ENCODE measurements at regions not wholly inside any gene's neighbourhood (a gene's known extent, or its start where the extent isn't known, plus 50 kb on each side); places are given as distances from the start of the nearest gene placed in this dataset.

DNA sequence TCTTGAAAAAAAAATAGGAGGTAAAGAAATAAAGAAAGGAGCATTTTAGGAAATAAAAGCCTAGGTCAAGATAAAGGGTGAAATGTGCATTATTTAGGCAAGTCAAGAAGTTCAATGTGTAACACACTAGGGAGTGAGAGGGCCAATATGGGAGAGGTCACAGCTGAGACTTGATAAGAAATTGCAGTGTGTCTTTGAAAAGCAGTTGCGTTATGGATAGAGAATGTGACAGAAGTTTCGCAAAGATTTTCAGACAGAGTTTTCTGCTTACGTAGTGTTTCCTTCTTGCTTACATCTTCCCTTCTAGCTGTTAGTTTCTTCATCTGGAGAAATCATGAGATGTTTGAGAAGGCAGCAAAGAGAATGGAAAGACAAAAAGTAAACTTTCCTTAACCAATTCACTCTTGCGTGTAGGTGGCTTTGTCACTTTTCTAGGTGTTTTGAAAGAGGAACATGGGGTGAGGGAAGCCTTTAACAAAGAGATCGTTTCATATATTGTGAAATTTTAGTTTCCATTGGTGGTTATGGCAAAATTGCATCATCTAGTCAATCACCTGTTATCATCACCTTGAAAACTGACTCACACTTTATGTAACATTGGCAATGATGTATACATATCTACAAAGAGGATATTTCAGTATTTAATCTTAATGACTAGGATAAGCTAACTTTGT is 975.5 kb downstream of the OLFM4 start:
- DNase-seq, result no peak
- Histone ChIP-seq H3K4me1 (no peaks in the 10 kb centered on the region), H3K4me3 (no peak overlapping the region), H3K27ac (no peak overlapping the region), H3K27me3 (no peaks in the 10 kb centered on the region), H3K9me3 (no peaks in the 10 kb centered on the region), H3K36me3 (no peaks in the 10 kb centered on the region)
- TF ChIP-seq, protein P1, sequence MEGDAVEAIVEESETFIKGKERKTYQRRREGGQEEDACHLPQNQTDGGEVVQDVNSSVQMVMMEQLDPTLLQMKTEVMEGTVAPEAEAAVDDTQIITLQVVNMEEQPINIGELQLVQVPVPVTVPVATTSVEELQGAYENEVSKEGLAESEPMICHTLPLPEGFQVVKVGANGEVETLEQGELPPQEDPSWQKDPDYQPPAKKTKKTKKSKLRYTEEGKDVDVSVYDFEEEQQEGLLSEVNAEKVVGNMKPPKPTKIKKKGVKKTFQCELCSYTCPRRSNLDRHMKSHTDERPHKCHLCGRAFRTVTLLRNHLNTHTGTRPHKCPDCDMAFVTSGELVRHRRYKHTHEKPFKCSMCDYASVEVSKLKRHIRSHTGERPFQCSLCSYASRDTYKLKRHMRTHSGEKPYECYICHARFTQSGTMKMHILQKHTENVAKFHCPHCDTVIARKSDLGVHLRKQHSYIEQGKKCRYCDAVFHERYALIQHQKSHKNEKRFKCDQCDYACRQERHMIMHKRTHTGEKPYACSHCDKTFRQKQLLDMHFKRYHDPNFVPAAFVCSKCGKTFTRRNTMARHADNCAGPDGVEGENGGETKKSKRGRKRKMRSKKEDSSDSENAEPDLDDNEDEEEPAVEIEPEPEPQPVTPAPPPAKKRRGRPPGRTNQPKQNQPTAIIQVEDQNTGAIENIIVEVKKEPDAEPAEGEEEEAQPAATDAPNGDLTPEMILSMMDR (IDR thresholded peaks at IDR 0.05), result no peak

DNA sequence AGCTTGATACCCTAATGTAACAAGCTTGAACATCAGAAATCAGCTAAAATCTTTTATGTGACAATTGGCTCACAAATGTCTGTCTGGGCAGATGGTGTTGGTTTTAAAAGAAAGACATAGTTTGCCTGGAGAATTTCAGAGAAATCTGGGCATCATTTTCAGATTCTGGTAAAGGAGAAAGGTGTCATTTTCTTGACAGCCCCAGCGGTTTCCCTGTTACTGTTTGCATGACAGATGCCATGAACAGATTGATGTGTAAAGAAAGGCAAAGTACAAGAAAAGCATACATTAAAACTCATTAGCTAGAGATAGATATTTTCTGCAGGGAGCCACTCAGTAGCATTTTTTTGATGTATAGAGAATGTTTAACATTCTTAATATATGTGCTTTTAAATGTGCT is 987.9 kb downstream of the OLFM4 start:
- DNase-seq, result no peak
- TF ChIP-seq POLR2A (IDR thresholded peaks at IDR 0.05), result no peak
- TF ChIP-seq, protein P1 (IDR thresholded peaks at IDR 0.05), result no peak
- H3K4me3 ChIP-seq, result no peak overlapping the region

DNA sequence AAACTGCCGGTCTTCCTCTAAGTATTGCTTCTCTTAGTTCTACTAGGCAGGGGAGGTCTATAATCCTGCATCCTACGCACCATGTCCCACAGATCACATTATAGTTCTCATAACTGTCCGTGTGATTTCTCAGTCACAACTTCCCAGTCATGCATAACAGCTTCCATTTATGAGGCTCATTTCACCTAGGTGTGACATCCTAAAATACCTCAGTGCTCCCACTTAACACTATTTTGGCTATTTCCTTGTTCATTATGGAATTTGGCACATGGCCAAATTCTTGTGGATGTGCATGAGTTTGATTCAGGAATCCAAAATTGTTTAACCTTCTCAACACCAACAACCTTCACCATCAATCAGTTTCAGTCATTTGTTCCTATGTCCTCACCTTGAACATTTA is 989.9 kb downstream of the OLFM4 start:
- Histone ChIP-seq H3K36me3 (no peaks in the 10 kb centered on the region), H3K27ac (no peak overlapping the region), H3K9me3 (peaks cover 0 to 3% (median 0%) of the 10 kb centered on the region in 4 donors), H3K27me3 (no peaks in the 10 kb centered on the region), H3K4me1 (no peaks in the 10 kb centered on the region), H3K4me3 (no peak overlapping the region)
- no peak for DNase-seq
- no peak for TF ChIP-seq POLR2A (IDR thresholded peaks at IDR 0.05)
- TF ChIP-seq, protein P1 (IDR thresholded peaks at IDR 0.05), result no peak

More for the DNA sequence above, 987.9 kb downstream of the OLFM4 start:
- no peaks in the 10 kb centered on the region for H3K9me3 ChIP-seq
- H3K27ac ChIP-seq, result no peak overlapping the region
- H3K27me3 ChIP-seq, result no peaks in the 10 kb centered on the region
- H3K4me1 ChIP-seq, result no peaks in the 10 kb centered on the region
- H3K36me3 ChIP-seq, result no peaks in the 10 kb centered on the region

DNA sequence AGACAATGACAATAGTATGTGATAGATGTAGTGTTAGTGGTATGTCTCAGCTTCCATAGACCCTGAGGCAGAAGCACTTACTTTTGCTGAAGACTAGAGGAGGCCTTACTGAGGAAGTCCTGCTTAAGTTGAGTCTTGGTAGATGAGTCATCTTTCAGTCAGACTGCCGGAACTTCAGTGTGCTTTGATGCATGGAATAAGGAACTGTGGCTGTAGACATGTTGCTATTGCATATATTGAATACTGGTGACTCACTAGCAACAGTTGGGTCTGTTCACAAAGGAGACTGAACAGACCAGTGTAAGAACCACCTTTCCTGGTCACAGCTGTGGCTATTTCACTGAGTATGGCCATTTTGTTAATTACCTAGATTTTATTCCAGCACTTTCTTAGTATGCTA is 1000.6 kb downstream of the OLFM4 start:
- no peak for DNase-seq
- TF ChIP-seq, protein P1 (IDR thresholded peaks at IDR 0.05), result no peak
- no peak for TF ChIP-seq POLR2A (IDR thresholded peaks at IDR 0.05)
- H3K9me3 ChIP-seq, result no peaks in the 10 kb centered on the region
- no peaks in the 10 kb centered on the region for H3K4me1 ChIP-seq
- no peak overlapping the region for H3K27ac ChIP-seq
- no peaks in the 10 kb centered on the region for H3K27me3 ChIP-seq
- H3K36me3 ChIP-seq, result no peaks in the 10 kb centered on the region
- H3K4me3 ChIP-seq, result no peak overlapping the region

DNA sequence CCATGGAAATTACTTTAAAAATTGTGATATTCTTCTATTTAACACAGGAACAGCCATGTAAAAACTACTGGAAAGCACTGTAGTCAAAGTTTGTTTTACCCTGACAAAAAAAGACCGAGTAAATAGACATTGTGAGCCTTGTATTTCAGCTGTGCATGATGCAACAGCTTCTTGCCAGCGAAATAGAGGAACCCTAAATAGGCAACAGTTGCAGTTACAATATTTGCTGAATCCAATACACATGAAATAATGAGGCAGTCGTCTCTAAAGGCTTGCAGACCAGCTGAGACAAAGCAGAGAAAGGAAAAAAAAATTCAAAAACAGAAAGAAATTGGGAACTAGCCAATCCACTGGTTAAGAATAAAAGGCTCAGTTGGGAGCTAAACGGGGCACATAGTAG is 1001.1 kb downstream of the OLFM4 start:
- Histone ChIP-seq H3K4me1 (no peaks in the 10 kb centered on the region), H3K36me3 (no peaks in the 10 kb centered on the region), H3K4me3 (no peak overlapping the region), H3K27ac (no peak overlapping the region), H3K27me3 (no peaks in the 10 kb centered on the region), H3K9me3 (no peaks in the 10 kb centered on the region)
- no peak for DNase-seq
- TF ChIP-seq, protein P1 (IDR thresholded peaks at IDR 0.05), result no peak

Data from Peyer's patch (tissue), 4 donors.